ENCODE measurements at regions not wholly inside any gene's neighbourhood (a gene's known extent, or its start where the extent isn't known, plus 50 kb on each side); places are given as distances from the start of the nearest gene placed in this dataset.

GRCh38 chr4:135777361-135777760 lies 1575.8 kb upstream of the PABPC4L start:
- no peak for DNase-seq

DNA sequence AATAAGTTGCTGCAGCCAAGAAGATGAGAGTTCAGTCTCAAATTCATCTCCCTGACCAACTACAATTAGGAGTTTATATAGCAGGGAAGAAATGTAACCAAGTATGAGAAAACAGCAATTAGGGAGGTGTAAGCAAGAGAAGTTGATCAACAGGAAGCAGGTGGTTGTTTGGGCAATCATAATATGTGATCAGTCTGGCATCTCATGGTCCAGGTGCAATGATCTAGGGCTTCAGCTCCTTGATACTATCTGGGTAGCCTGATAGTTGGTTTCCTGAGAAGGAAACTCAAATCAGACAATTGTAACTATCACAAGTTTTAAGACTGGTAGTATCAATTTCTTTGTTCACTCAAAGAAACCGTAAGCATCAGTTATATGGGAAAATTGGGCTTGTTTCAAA lies 1574.3 kb upstream of the PABPC4L start:
- no peak for DNase-seq

DNA sequence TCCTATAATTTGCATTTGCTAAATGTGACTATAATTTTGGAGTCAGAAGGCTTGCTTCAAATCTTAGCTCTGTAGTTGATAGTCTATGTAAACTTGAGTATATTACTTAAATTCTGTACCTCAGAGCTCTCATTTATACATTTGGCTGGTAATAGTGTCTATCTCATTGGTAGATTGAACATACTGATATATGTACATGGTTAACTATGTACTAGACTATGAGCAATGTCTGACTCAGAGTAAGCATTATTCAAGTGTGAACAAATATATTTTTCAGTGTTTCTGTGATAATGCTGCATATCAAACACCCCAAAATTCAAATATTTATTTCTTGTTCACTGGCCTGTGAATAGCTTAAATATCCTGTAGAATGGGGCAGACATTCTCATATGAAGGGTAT lies 1568.9 kb upstream of the PABPC4L start:
- no peak for DNase-seq

GRCh38 chr4:135744928-135745327 lies 1543.3 kb upstream of the PABPC4L start:
- DNase-seq, result no peak

- DNase-seq, result no peak
Measured at GRCh38 chr4:135741583-135741982, 1540.0 kb upstream of the PABPC4L start.

DNA sequence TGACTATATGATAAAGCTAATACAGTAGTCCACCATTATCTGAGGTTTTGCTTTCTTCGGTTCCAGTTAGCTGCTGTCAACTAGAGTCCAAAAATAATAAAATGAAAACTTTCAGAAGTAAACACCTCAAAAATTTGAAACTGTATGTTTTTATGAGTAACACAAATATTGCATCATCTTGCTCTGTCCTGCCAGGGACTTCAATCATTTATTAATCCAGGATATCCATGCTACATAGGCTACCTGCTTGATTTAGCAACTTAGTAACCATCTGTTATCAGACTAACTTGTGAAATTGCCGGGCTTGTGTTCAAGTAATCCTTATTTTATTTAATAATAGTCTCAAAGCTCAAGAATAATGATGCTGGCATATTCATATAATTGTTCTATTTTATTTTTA lies 1537.8 kb upstream of the PABPC4L start:
- no peak for DNase-seq

DNA sequence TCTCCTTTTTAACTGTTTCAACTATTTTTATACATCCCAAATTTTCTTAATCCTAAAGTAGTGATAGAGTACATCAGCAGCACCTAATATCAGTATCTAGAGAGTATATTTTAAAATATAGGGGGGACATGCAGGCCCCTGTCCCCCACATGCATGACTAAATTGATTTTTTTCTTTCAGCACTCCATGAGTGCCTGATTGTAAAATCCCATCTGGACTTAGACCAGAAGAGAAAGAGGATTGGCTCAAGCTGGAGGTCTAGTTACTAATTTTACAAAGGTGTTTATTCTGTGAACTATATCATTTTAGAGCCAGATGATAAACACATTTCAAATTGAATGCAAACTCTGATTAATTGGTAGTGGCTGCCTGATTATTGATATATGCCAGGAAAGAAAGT lies 1533.9 kb upstream of the PABPC4L start:
- DNase-seq, result no peak

- no peak for DNase-seq
Measured at GRCh38 chr4:135732448-135732847, 1530.9 kb upstream of the PABPC4L start.

GRCh38 chr4:135731682-135732081 lies 1530.1 kb upstream of the PABPC4L start:
- no peak for DNase-seq

DNA sequence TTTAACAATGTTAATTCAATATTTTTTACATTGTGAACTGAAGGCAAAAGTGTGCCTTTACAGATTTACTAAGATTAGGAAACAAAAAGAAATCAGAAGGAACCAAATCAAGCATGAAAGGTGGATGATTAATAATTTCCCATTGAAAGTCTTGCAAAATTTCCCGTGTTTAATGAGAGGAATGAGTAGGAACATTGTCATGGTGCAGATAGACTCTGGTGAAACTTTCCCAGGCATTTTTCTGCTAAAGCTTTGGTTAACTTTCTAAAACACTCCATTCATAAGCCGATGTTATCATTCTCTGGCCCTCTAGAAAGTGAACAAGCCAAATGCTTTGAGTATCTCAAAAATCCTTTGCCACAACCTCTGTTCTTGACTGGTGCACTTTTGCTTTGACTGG lies 1522.8 kb upstream of the PABPC4L start:
- DNase-seq, result no peak

DNA sequence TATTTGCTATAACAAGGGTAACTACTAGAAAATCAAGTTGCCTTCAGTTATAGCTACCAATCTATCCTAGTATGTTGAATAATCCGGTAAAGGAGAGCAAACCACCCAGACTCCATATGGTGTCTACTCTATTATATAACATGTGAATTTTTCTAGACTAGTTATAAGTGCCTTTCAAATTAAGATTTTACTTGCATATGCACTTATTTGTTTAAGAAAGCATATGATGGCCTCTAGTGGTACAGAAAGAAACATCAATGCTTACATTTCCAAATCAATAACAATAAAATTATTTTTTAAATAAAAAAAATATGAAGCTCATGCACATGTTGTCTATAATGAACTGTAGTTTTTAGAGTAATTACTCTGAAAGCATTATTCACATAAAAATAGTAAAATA lies 1516.4 kb upstream of the PABPC4L start:
- DNase-seq, result no peak

GRCh38 chr4:135705343-135705742 lies 1503.8 kb upstream of the PABPC4L start:
- no peak for DNase-seq

GRCh38 chr4:135694066-135694465 lies 1492.5 kb upstream of the PABPC4L start:
- DNase-seq, result no peak

- no peak for DNase-seq
Measured at GRCh38 chr4:135684001-135684400, 1482.4 kb upstream of the PABPC4L start.

GRCh38 chr4:135672202-135672601 lies 1470.6 kb upstream of the PABPC4L start:
- DNase-seq, result no peak

DNA sequence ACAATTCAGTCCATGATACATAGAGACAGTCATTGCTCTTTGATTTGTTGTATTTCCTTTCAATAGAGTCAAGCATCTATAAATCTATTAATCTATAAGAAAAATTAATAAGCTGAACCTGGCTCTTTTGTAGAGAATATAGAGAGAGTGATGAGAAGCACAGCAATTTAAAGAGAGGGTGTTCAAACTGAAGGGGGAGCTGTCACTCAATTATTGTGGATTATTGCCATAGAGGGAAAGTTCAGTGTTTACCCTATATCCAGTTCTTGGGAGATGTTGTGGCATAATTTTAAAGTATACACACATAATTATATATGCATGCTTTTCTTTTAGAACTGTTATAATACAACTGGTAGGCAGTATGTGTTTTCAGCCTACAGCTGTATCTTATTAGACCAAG lies 1469.0 kb upstream of the PABPC4L start:
- DNase-seq, result no peak
